Loucy (cell line): ENCODE measurements at regions not wholly inside any gene's neighbourhood (a gene's known extent, or its start where the extent isn't known, plus 50 kb on each side); places are given as distances from the start of the nearest gene placed in this dataset.
A peak's percentile ranks its signal among the peaks of the same experiment; 100 is the strongest.
"Not testable (repeated sequence)": the region's sequence is repeated elsewhere in the genome, so short reads cannot be mapped to it uniquely, and the experiment has no call there.

Experiments used
- H2AFZ ChIP-seq: fragments of 200-600 bp; sonication (generic); 2 replicates; pipeline ENCODE4 v1.6.0; 2016; ENCODE audit warnings: antibody characterized with exemption, mild to moderate bottlenecking, low read length, moderate library complexity
- H3F3A ChIP-seq: fragments of 200-600 bp; 2 replicates; pipeline ENCODE4 v1.6.0; 2016; ENCODE audit warnings: antibody characterized with exemption, low read depth, mild to moderate bottlenecking
- H3K27me3 ChIP-seq: fragments of 200-600 bp; sonication (generic); 2 replicates; pipeline ENCODE4 v1.6.1; 2014; ENCODE audit warnings: low read length, mild to moderate bottlenecking; ENCODE audit not compliant: insufficient read depth, poor library complexity, severe bottlenecking
- H3K36me3 ChIP-seq: fragments of 200-600 bp; sonication (generic); 2 replicates; pipeline ENCODE4 v1.6.1; 2016; ENCODE audit warnings: low read length; ENCODE audit not compliant: insufficient read depth
- H3K4me1 ChIP-seq: fragments of 200-600 bp; sonication (generic); 2 replicates; pipeline ENCODE4 v1.5.1; 2014; ENCODE audit warnings: low read length, mild to moderate bottlenecking; ENCODE audit not compliant: insufficient read depth, poor library complexity, severe bottlenecking
- H3K4me2 ChIP-seq: fragments of 200-600 bp; sonication (generic); 2 replicates; pipeline ENCODE4 v1.6.0; 2014; ENCODE audit warnings: antibody characterized with exemption, low read length, low read depth, mild to moderate bottlenecking; ENCODE audit not compliant: poor library complexity, severe bottlenecking
- H3K4me3 ChIP-seq: fragments of 200-600 bp; sonication (generic); 2 replicates; pipeline ENCODE4 v1.5.1; 2014; ENCODE audit warnings: low read length, mild to moderate bottlenecking, mixed read lengths; ENCODE audit not compliant: poor library complexity, severe bottlenecking
- H3K79me2 ChIP-seq: fragments of 200-600 bp; sonication (generic); 2 replicates; pipeline ENCODE4 v1.6.1; 2014; ENCODE audit warnings: low read length; ENCODE audit not compliant: insufficient read depth
- H3K9ac ChIP-seq: fragments of 200-600 bp; sonication (generic); 2 replicates; pipeline ENCODE4 v1.6.0; 2014; ENCODE audit warnings: mild to moderate bottlenecking, low read depth, low read length, moderate library complexity; ENCODE audit not compliant: poor library complexity, severe bottlenecking
- H3K9me2 ChIP-seq: fragments of 200-600 bp; sonication (generic); replicated peaks from 2 replicates; pipeline ENCODE4 v1.6.1; 2016; ENCODE audit warnings: low read depth, low read length, mixed read lengths
- H3K9me3 ChIP-seq: fragments of 200-600 bp; sonication (generic); 2 replicates; pipeline ENCODE4 v1.6.1; 2014; ENCODE audit warnings: mild to moderate bottlenecking, antibody characterized with exemption, low read length, low read depth; ENCODE audit not compliant: insufficient read depth
- H4K20me1 ChIP-seq: fragments of 200-600 bp; sonication (generic); 2 replicates; pipeline ENCODE4 v1.6.0; 2014; ENCODE audit warnings: antibody characterized with exemption, low read length, mild to moderate bottlenecking; ENCODE audit not compliant: insufficient read depth, poor library complexity, severe bottlenecking
- EZH2phosphoT487 ChIP-seq: fragments of 200-600 bp; IDR thresholded peaks from 2 replicates; pipeline ENCODE4 v1.6.1; 2018; ENCODE audit warnings: antibody characterized with exemption, mild to moderate bottlenecking, moderate library complexity, borderline replicate concordance
- TF ChIP-seq, protein P1 (sequence below): fragments of 200-600 bp; sonication (generic); conservative IDR thresholded peaks from 2 replicates; pipeline ENCODE4 v1.5.1; 2014; ENCODE audit warnings: mild to moderate bottlenecking, antibody characterized with exemption, low read length

DNA sequence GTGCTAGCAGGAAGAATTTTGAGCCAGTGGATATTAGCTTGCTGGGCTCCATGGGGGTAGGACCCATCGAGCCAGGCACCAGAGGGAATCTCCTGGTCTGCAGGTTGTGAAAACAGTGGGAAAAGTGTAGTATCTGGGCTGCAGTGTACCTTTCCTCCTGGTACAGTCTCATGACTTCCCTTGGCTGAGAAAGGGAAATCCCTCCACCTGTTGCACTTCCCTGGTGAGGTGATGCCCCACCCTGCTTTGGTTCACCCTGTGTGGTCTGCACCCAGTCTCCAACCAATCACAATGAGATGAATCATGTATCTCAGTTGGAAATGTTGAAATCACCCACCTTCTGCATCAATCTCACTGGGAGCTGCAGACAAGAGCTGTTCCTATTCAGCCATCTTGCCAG is 341.4 kb upstream of the IRS4 start:
- H3F3A ChIP-seq = no peaks in the 10 kb centered on the region
- H3K4me1 ChIP-seq = no peaks in the 10 kb centered on the region
- H4K20me1 ChIP-seq = no peaks in the 10 kb centered on the region
- no peaks in the 10 kb centered on the region for H3K36me3 ChIP-seq
- H3K9ac ChIP-seq = no peak overlapping the region
- no peaks in the 10 kb centered on the region for H3K27me3 ChIP-seq
- TF ChIP-seq EZH2phosphoT487 = no peak
- TF ChIP-seq, protein P1, sequence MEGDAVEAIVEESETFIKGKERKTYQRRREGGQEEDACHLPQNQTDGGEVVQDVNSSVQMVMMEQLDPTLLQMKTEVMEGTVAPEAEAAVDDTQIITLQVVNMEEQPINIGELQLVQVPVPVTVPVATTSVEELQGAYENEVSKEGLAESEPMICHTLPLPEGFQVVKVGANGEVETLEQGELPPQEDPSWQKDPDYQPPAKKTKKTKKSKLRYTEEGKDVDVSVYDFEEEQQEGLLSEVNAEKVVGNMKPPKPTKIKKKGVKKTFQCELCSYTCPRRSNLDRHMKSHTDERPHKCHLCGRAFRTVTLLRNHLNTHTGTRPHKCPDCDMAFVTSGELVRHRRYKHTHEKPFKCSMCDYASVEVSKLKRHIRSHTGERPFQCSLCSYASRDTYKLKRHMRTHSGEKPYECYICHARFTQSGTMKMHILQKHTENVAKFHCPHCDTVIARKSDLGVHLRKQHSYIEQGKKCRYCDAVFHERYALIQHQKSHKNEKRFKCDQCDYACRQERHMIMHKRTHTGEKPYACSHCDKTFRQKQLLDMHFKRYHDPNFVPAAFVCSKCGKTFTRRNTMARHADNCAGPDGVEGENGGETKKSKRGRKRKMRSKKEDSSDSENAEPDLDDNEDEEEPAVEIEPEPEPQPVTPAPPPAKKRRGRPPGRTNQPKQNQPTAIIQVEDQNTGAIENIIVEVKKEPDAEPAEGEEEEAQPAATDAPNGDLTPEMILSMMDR = no peak
- H3K4me2 ChIP-seq = no peak overlapping the region
- H3K4me3 ChIP-seq = no peak overlapping the region
- no peaks in the 10 kb centered on the region for H3K9me2 ChIP-seq
- H3K9me3 ChIP-seq = no peaks in the 10 kb centered on the region
- H2AFZ ChIP-seq = no peak overlapping the region
- H3K79me2 ChIP-seq = no peaks in the 10 kb centered on the region

DNA sequence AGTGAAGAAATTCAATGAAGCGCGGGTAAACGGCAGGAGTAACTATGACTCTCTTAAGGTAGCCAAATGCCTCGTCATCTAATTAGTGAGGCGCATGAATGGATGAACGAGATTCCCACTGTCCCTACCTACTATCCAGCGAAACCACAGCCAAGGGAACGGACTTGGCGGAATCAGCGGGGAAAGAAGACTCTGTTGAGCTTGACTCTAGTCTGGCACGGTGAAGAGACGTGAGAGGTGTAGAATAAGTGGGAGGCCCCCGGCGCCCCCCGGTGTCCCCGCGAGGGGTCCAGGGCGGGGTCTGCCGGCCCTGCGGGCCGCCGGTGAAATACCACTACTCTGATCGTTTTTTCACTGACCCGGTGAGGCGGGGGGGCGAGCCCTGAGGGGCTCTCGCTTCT is 317.8 kb upstream of the IRS4 start:
- H3F3A ChIP-seq, H3K36me3 ChIP-seq, H3K4me2 ChIP-seq: not testable (repeated sequence)

DNA sequence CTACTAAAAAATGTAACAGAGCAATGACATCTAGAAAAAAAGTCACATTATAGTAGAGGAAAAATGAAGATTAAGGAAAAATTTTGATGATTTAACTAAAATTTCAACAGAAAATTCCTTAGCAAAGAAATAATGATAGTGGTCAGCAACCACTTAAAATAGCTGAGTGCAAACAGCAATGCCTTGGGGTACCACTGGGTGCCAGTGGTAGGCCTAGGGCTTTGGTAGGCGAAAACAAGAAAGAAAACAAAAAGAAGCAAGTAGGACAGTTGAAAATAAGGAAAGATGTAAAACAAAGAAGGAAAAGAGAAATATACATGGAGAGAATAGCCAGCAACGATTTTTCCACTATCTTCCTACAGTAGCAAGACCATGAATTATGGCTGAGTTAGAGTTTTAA is 313.5 kb upstream of the IRS4 start:
- TF ChIP-seq EZH2phosphoT487 = no peak
- TF ChIP-seq, protein P1 = peak; percentile 18; the same call in 1 of the 2 replicates
- Histone ChIP-seq H4K20me1 (no peaks in the 10 kb centered on the region), H2AFZ (no peak overlapping the region), H3K4me1 (no peaks in the 10 kb centered on the region), H3K4me3 (no peak overlapping the region), H3K9ac (no peak overlapping the region), H3K9me2 (no peaks in the 10 kb centered on the region), H3K36me3 (no peaks in the 10 kb centered on the region), H3K4me2 (no peak overlapping the region), H3K79me2 (no peaks in the 10 kb centered on the region), H3F3A (no peaks in the 10 kb centered on the region), H3K9me3 (no peaks in the 10 kb centered on the region), H3K27me3 (no peaks in the 10 kb centered on the region)

More for the DNA sequence above, 317.8 kb upstream of the IRS4 start:
- not testable (repeated sequence) for H3K9ac ChIP-seq, H3K9me2 ChIP-seq, H3K4me3 ChIP-seq, H3K27me3 ChIP-seq, H3K79me2 ChIP-seq, H4K20me1 ChIP-seq, H3K9me3 ChIP-seq, H3K4me1 ChIP-seq, H2AFZ ChIP-seq

DNA sequence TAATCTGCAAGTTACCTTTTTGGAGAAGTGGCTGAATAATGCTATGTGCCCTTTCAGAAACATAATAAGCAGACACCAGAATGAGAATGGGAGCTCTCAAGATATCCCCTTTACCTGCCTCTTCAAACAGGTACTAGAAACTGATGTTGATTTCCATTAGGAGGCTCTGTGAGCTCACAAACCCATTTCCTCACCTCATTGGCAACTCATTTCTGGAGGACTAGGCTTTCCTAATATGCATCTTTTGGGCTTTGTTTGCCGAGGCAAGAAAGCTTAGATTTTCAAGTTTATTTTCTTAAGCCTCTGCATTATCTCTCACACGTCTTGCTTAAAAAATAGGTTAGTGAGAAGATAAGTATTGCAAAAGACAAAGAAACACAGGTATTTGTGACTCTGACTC is 313.1 kb upstream of the IRS4 start:
- Histone ChIP-seq H2AFZ (no peak overlapping the region), H3K4me3 (no peak overlapping the region), H3K9me3 (no peaks in the 10 kb centered on the region), H4K20me1 (no peaks in the 10 kb centered on the region), H3K4me1 (no peaks in the 10 kb centered on the region), H3F3A (no peaks in the 10 kb centered on the region), H3K4me2 (no peak overlapping the region), H3K36me3 (no peaks in the 10 kb centered on the region), H3K27me3 (no peaks in the 10 kb centered on the region), H3K9ac (no peak overlapping the region), H3K79me2 (no peaks in the 10 kb centered on the region), H3K9me2 (no peaks in the 10 kb centered on the region)
- TF ChIP-seq EZH2phosphoT487 = no peak
- TF ChIP-seq, protein P1 = no peak
